Mesothelial cell of epicardium (in vitro differentiated cells): ENCODE measurements at regions not wholly inside any gene's neighbourhood (a gene's known extent, or its start where the extent isn't known, plus 50 kb on each side); places are given as distances from the start of the nearest gene placed in this dataset.

ENCODE experiments used
- DNase-seq, 2 experiments: peaks; one replicate each; pipeline ENCODE4 v3.0.0; 2021; ENCODE audit warnings: low spot score in 2 of 2; ENCODE audit not compliant: unreplicated experiment in 2 of 2
- H3K27ac Mint-ChIP-seq: 2 replicates; pipeline ENCODE4 v1.8.0; 2021; ENCODE audit warnings: mixed read lengths
- H3K27me3 Mint-ChIP-seq: 2 replicates; pipeline ENCODE4 v1.8.0; 2021; ENCODE audit warnings: low read depth, mixed read lengths
- H3K36me3 Mint-ChIP-seq: 2 replicates; pipeline ENCODE4 v1.8.0; 2021; ENCODE audit warnings: mixed read lengths
- H3K4me1 Mint-ChIP-seq: 2 replicates; pipeline ENCODE4 v1.8.0; 2021; ENCODE audit warnings: mixed read lengths
- H3K4me3 Mint-ChIP-seq: 2 replicates; pipeline ENCODE4 v1.8.0; 2021; ENCODE audit warnings: mild to moderate bottlenecking, moderate library complexity, mixed read lengths
- H3K9me3 Mint-ChIP-seq: 2 replicates; pipeline ENCODE4 v1.8.0; 2021; ENCODE audit warnings: mixed read lengths
- TF ChIP-seq, protein P1 (sequence below): fragments of 200-600 bp; sonication (generic); IDR thresholded peaks from one replicate; pipeline ENCODE4 v1.5.0; 2021; ENCODE audit warnings: antibody characterized with exemption; ENCODE audit not compliant: unreplicated experiment

DNA sequence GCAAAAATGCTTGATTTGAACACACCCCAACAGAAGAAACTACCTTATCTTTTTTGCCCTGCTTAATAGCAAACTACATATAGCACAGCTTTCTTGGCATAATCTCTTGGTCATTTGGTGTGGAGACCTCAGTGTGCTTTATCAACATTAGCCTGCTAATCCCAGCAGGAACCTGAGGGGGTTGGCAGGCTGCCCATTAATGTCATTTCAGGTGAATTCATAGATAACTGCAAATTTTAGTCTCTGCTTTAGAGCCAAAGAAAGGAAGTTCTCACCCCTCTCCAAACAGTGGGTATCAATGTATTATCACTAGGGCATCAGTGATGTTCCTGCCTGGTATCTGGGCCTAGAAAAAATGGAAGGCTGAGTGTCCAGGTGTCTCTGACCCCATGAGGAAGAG, 489.0 kb downstream of the NTRK2 start:
- Mint-ChIP-seq H3K27ac (no peak overlapping the region), H3K9me3 (peaks cover 14% of the 10 kb centered on the region), H3K4me1 (peaks cover 20% of the 10 kb centered on the region), H3K27me3 (peaks cover 7% of the 10 kb centered on the region), H3K4me3 (no peak overlapping the region), H3K36me3 (peaks cover 4% of the 10 kb centered on the region)
- TF ChIP-seq, protein P1, sequence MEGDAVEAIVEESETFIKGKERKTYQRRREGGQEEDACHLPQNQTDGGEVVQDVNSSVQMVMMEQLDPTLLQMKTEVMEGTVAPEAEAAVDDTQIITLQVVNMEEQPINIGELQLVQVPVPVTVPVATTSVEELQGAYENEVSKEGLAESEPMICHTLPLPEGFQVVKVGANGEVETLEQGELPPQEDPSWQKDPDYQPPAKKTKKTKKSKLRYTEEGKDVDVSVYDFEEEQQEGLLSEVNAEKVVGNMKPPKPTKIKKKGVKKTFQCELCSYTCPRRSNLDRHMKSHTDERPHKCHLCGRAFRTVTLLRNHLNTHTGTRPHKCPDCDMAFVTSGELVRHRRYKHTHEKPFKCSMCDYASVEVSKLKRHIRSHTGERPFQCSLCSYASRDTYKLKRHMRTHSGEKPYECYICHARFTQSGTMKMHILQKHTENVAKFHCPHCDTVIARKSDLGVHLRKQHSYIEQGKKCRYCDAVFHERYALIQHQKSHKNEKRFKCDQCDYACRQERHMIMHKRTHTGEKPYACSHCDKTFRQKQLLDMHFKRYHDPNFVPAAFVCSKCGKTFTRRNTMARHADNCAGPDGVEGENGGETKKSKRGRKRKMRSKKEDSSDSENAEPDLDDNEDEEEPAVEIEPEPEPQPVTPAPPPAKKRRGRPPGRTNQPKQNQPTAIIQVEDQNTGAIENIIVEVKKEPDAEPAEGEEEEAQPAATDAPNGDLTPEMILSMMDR, result no peak
- no peak for DNase-seq

GRCh38 chr9:85157772-85158171, 488.2 kb downstream of the NTRK2 start:
- Mint-ChIP-seq H3K27ac (no peak overlapping the region), H3K4me3 (no peak overlapping the region), H3K36me3 (peaks cover 2% of the 10 kb centered on the region), H3K4me1 (peaks cover 20% of the 10 kb centered on the region), H3K27me3 (peaks cover 10% of the 10 kb centered on the region), H3K9me3 (peaks cover 9% of the 10 kb centered on the region)
- TF ChIP-seq, protein P1, result no peak
- no peak for DNase-seq

GRCh38 chr9:85156652-85157051, 487.1 kb downstream of the NTRK2 start:
- Mint-ChIP-seq H3K27ac (no peak overlapping the region), H3K9me3 (peaks cover 3% of the 10 kb centered on the region), H3K27me3 (peaks cover 10% of the 10 kb centered on the region), H3K4me1 (peaks cover 20% of the 10 kb centered on the region), H3K36me3 (peaks cover 2% of the 10 kb centered on the region), H3K4me3 (no peak overlapping the region)
- no peak for DNase-seq
- TF ChIP-seq, protein P1, result no peak

DNA sequence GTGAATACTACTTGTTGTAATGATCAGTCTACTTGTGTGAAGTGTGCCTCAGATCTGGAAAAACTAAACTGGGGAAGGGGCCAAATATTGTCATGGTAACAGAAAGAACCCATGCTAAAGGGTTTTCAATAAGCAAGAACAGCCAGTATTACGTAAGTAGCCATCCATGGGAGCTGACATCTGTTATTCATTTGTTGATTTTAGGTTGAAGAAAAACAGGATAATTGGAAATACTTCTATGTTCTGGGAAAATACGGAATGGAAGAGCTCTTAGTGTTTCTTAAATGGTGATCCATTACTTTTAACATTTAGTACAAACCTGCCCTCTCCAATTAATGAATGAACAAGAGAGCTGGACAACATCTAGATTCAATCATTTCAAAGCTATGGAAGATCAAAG, 485.8 kb downstream of the NTRK2 start:
- no peak for DNase-seq
- H3K27me3 Mint-ChIP-seq, result peaks cover 10% of the 10 kb centered on the region
- TF ChIP-seq, protein P1, result no peak
- H3K36me3 Mint-ChIP-seq, result no peaks in the 10 kb centered on the region
- H3K27ac Mint-ChIP-seq, result no peak overlapping the region
- peaks cover 32% of the 10 kb centered on the region for H3K4me1 Mint-ChIP-seq
- H3K4me3 Mint-ChIP-seq, result no peak overlapping the region
- no peaks in the 10 kb centered on the region for H3K9me3 Mint-ChIP-seq

- Mint-ChIP-seq H3K36me3 (no peaks in the 10 kb centered on the region), H3K4me1 (peaks cover 28% of the 10 kb centered on the region), H3K27ac (no peak overlapping the region), H3K27me3 (peaks cover 12% of the 10 kb centered on the region), H3K9me3 (no peaks in the 10 kb centered on the region), H3K4me3 (no peak overlapping the region)
- TF ChIP-seq, protein P1, result no peak
- DNase-seq, result no peak
Measured at GRCh38 chr9:85151741-85152140, 482.2 kb downstream of the NTRK2 start.

- no peak for DNase-seq
- Mint-ChIP-seq H3K27ac (no peak overlapping the region), H3K4me3 (no peak overlapping the region), H3K4me1 (peaks cover 27% of the 10 kb centered on the region), H3K36me3 (no peaks in the 10 kb centered on the region), H3K27me3 (peaks cover 10% of the 10 kb centered on the region), H3K9me3 (no peaks in the 10 kb centered on the region)
- TF ChIP-seq, protein P1, result no peak
Measured at GRCh38 chr9:85151162-85151561, 481.6 kb downstream of the NTRK2 start.
